Stomach (tissue), 8 donors: ENCODE measurements at regions not wholly inside any gene's neighbourhood (a gene's known extent, or its start where the extent isn't known, plus 50 kb on each side); places are given as distances from the start of the nearest gene placed in this dataset.

ENCODE experiments used
- DNase-seq, 2 donors: peaks; one replicate each; pipeline versions ENCODE4 v3.0.0 to v3.0.0-alpha.2; 2013 to 2019
- H3K27ac ChIP-seq, 5 donors: fragments of 200-600 bp in 4 of 5; sonication (generic) in 4 of 5; one replicate each; pipeline ENCODE4 v1.5.1; 2013 to 2019; ENCODE audit warnings: mild to moderate bottlenecking in 1 of 5, moderate library complexity in 1 of 5
- H3K27me3 ChIP-seq, 3 donors: fragments of 200-600 bp; sonication (generic); one replicate each; pipeline ENCODE4 v1.5.1; 2017 to 2019; ENCODE audit warnings: mixed run types in 1 of 3
- H3K36me3 ChIP-seq, 4 donors: fragments of 200-600 bp; sonication (generic); 1 replicate in 3 of 4; 2 replicates in 1 of 4; pipeline ENCODE4 v1.5.1; 2016 to 2019
- H3K4me1 ChIP-seq, 4 donors: fragments of 200-600 bp; sonication (generic); one replicate each; pipeline ENCODE4 v1.5.1; 2016 to 2019
- H3K4me3 ChIP-seq, 4 donors: fragments of 200-600 bp; sonication (generic) in 3 of 4; one replicate each; pipeline ENCODE4 v1.5.1; 2016 to 2019; ENCODE audit warnings: mild to moderate bottlenecking in 1 of 4
- H3K9me3 ChIP-seq, 4 donors: fragments of 200-600 bp; sonication (generic); one replicate each; pipeline ENCODE4 v1.5.1; 2016 to 2019
- EP300 ChIP-seq: sonication (generic); formaldehyde crosslinking; IDR thresholded peaks from one replicate; pipeline ENCODE4 v1.6.1; 2017; ENCODE audit warnings: antibody characterized with exemption
- POLR2A ChIP-seq, 4 donors: fragments of 450-650 bp; IDR thresholded peaks; one replicate each; pipeline ENCODE4 v1.6.1; 2016; ENCODE audit warnings: antibody characterized with exemption in 4 of 4, control low read depth in 2 of 4, mild to moderate bottlenecking in 1 of 4, moderate library complexity in 1 of 4
- POLR2AphosphoS5 ChIP-seq, 3 donors: sonication (generic); formaldehyde crosslinking; IDR thresholded peaks; one replicate each; pipeline ENCODE4 v1.6.1; 2016; ENCODE audit warnings: antibody characterized with exemption in 3 of 3
- WGBS, 5 donors: extraction: QIAGEN DNeasy Blood & Tissue Kit in 3 of 5; methylation state at CpG; one replicate each; pipeline versions ENCODE4 v1.1.5 to v1.1.7; 2013 to 2018; 5-methylcytosine and 5-hydroxymethylcytosine counted together
- intact Hi-C: fragments of 100-400 bp; cut with DNase I; formaldehyde crosslinking; loops from one replicate; pipeline ENCODE4 v1.15.1; 2023; ENCODE audit warnings: low total_unique reads
- TF ChIP-seq, protein P1 (sequence below), 7 experiments: fragments of 450-650 bp in 4 of 7; fragments of 200-600 bp in 3 of 7; sonication (generic) in 3 of 7; IDR thresholded peaks; one replicate each; pipeline ENCODE4 v1.5.1; 2016 to 2019; ENCODE audit warnings: antibody characterized with exemption in 7 of 7, control low read depth in 2 of 7, mild to moderate bottlenecking in 1 of 7
- donor health status: healthy with polysubstance abuse.
- donor health status: Bipolar disorder and iron deficiency.
- donor health status: healthy.

DNA sequence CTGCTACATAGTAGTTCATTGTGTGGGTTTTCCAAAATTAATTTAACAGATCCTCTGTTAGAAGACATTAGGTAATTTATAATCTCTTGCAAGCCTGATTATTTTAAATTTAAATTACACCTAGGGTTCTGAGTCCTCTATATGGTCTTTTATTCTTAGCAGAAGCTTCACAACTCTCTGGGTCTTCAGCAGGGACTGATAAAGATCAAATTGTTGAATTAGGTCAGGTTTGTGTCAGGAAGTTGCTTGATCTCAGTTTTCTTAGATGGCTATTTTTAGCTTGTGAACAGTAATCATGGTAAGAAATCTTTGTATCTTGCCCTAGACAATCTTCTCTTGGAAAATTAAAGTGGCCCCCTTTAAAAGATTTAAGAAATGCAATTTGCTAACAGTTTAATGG, 183.1 kb upstream of the HDAC9 start:
- TF ChIP-seq, protein P1, sequence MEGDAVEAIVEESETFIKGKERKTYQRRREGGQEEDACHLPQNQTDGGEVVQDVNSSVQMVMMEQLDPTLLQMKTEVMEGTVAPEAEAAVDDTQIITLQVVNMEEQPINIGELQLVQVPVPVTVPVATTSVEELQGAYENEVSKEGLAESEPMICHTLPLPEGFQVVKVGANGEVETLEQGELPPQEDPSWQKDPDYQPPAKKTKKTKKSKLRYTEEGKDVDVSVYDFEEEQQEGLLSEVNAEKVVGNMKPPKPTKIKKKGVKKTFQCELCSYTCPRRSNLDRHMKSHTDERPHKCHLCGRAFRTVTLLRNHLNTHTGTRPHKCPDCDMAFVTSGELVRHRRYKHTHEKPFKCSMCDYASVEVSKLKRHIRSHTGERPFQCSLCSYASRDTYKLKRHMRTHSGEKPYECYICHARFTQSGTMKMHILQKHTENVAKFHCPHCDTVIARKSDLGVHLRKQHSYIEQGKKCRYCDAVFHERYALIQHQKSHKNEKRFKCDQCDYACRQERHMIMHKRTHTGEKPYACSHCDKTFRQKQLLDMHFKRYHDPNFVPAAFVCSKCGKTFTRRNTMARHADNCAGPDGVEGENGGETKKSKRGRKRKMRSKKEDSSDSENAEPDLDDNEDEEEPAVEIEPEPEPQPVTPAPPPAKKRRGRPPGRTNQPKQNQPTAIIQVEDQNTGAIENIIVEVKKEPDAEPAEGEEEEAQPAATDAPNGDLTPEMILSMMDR (IDR thresholded peaks at IDR 0.05): no peak
- TF ChIP-seq POLR2AphosphoS5 (IDR thresholded peaks at IDR 0.05): no peak
- no peak for TF ChIP-seq POLR2A (IDR thresholded peaks at IDR 0.05)
- TF ChIP-seq EP300: no peak
- no peak overlapping the region for H3K4me3 ChIP-seq
- no peaks in the 10 kb centered on the region for H3K27me3 ChIP-seq
- DNase-seq: no peak
- H3K4me1 ChIP-seq: peaks cover 0 to 9% (median 2%) of the 10 kb centered on the region in 4 donors
- intact Hi-C loops: no loop called here
- H3K27ac ChIP-seq: no peak overlapping the region
- no peaks in the 10 kb centered on the region for H3K36me3 ChIP-seq
- no peaks in the 10 kb centered on the region for H3K9me3 ChIP-seq

DNA sequence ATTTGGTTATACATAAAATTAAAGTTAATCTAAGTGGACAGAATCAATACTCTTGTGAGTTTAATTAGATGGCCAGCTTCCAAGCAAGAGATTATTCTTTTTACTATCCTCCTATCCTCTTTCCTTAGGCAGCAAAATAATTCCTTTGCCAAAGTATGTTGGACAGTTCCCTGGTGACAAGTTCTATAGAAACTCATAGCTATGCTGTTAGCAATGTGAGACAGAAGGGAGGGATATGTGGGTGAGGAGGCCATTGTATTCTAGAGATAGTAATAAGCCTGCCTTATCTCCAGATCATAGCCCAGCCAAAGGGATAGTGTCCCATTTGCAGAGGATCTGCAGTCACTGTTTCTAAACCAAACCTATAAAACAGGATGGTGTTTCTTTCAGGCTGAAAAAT, 181.6 kb upstream of the HDAC9 start:
- TF ChIP-seq POLR2A (IDR thresholded peaks at IDR 0.05) (no peak), EP300 (no peak), POLR2AphosphoS5 (IDR thresholded peaks at IDR 0.05) (no peak)
- TF ChIP-seq, protein P1 (IDR thresholded peaks at IDR 0.05): no peak
- intact Hi-C loops: no loop called here
- no peaks in the 10 kb centered on the region for H3K27me3 ChIP-seq
- no peak for DNase-seq
- H3K9me3 ChIP-seq: no peaks in the 10 kb centered on the region
- H3K4me3 ChIP-seq: no peak overlapping the region
- H3K4me1 ChIP-seq: peaks cover 0 to 11% (median 4%) of the 10 kb centered on the region in 4 donors
- H3K36me3 ChIP-seq: no peaks in the 10 kb centered on the region
- H3K27ac ChIP-seq: no peak overlapping the region

DNA sequence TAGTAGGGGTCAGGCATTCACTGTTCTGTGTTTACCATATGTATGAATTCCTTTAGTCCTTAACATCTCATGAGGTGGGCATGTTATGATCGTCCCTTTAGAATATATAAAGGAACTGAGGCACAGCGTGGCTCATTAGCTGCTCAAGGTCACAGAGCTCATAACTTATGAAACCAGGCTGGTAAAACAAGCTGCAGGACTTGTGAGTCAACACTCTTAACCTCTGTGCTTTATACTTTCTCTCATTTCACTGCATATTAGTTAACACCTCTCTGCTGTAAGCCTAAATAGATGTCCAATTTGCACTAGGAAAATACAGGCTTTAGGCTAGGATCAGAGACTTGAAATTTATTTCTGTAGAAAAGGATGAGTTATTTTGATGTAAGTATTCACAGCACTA, 180.3 kb upstream of the HDAC9 start:
- Histone ChIP-seq H3K4me3 (no peak overlapping the region), H3K9me3 (no peaks in the 10 kb centered on the region), H3K27ac (no peak overlapping the region), H3K27me3 (no peaks in the 10 kb centered on the region), H3K36me3 (no peaks in the 10 kb centered on the region), H3K4me1 (peaks cover 0 to 10% (median 4%) of the 10 kb centered on the region in 4 donors)
- no peak for DNase-seq
- intact Hi-C loops: no loop called here
- TF ChIP-seq POLR2A (IDR thresholded peaks at IDR 0.05) (no peak), EP300 (no peak), POLR2AphosphoS5 (IDR thresholded peaks at IDR 0.05) (no peak)
- TF ChIP-seq, protein P1 (IDR thresholded peaks at IDR 0.05): no peak
- 86 to 94% (median 92%) methylated on average over 2 of the region's 2 CpGs for WGBS, 5 donors

DNA sequence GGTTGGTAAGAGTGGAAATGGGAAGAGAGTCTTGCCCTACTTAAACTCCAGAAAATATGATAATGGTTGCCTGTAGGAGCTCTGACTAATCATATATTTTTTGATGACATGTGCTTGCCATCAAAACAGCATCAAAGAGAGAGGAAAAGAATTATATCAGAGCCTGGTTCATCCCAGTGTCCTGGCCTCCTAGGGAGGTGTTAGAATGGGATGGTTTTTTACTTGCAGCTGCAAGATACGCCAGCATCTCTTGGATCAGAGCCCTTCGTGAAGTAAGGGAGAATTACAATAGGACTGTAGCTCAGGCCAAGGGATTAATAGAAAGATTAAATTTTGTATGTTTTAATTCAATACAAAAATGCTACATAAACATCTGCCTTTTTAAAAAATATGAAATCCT, 177.6 kb upstream of the HDAC9 start:
- intact Hi-C loops: no loop called here
- WGBS, 5 donors: 87 to 95% (median 90%) methylated on average over 2 of the region's 2 CpGs
- Histone ChIP-seq H3K4me3 (no peak overlapping the region), H3K27me3 (no peaks in the 10 kb centered on the region), H3K9me3 (no peaks in the 10 kb centered on the region), H3K36me3 (no peaks in the 10 kb centered on the region), H3K4me1 (peaks cover 0 to 10% (median 4%) of the 10 kb centered on the region in 4 donors), H3K27ac (no peak overlapping the region)
- no peak for TF ChIP-seq POLR2AphosphoS5 (IDR thresholded peaks at IDR 0.05)
- TF ChIP-seq, protein P1 (IDR thresholded peaks at IDR 0.05): no peak
- no peak for TF ChIP-seq POLR2A (IDR thresholded peaks at IDR 0.05)
- TF ChIP-seq EP300: no peak
- DNase-seq: no peak
